IPS-18c (cell line): ENCODE measurements at regions not wholly inside any gene's neighbourhood (a gene's known extent, or its start where the extent isn't known, plus 50 kb on each side); places are given as distances from the start of the nearest gene placed in this dataset.
"Not testable (repeated sequence)": the region's sequence is repeated elsewhere in the genome, so short reads cannot be mapped to it uniquely, and the experiment has no call there.

Experiments
- H3K4me3 ChIP-seq: 2 replicates; pipeline ENCODE4 v1.7.0; 2013; ENCODE audit warnings: low read depth, mild to moderate bottlenecking, low read length, moderate library complexity; ENCODE audit not compliant: insufficient read depth
- H3K9me3 ChIP-seq: one replicate; pipeline ENCODE4 v1.6.1; 2013; ENCODE audit warnings: mild to moderate bottlenecking, low read length, moderate library complexity; ENCODE audit not compliant: control insufficient read depth, insufficient read depth

- Histone ChIP-seq H3K4me3 (no peak overlapping the region), H3K9me3 (peaks cover 4% of the 10 kb centered on the region)
These were observed 230.7 kb upstream of the PRDM1 start for GRCh38 chr6:105855433-105855832.

GRCh38 chr6:105853979-105854378, 232.2 kb upstream of the PRDM1 start:
- H3K4me3 ChIP-seq, H3K9me3 ChIP-seq: not testable (repeated sequence)

- Histone ChIP-seq H3K4me3 (no peak overlapping the region), H3K9me3 (peaks cover 4% of the 10 kb centered on the region)
These were observed 234.5 kb upstream of the PRDM1 start for GRCh38 chr6:105851606-105852005.

GRCh38 chr6:105851113-105851580, 235.0 kb upstream of the PRDM1 start:
- Histone ChIP-seq H3K9me3 (peaks cover 4% of the 10 kb centered on the region), H3K4me3 (no peak overlapping the region)

- Histone ChIP-seq H3K9me3 (peaks cover 4% of the 10 kb centered on the region), H3K4me3 (no peak overlapping the region)
These were observed 235.6 kb upstream of the PRDM1 start for GRCh38 chr6:105850261-105851112.

GRCh38 chr6:105849746-105850145, 236.4 kb upstream of the PRDM1 start:
- H3K9me3 ChIP-seq: no peaks in the 10 kb centered on the region
- no peak overlapping the region; the same call in 1 of the 2 replicates for H3K4me3 ChIP-seq

- no peaks in the 10 kb centered on the region for H3K9me3 ChIP-seq
- no peak overlapping the region for H3K4me3 ChIP-seq
These were observed 238.7 kb upstream of the PRDM1 start for GRCh38 chr6:105847433-105847832.

- no peaks in the 10 kb centered on the region for H3K9me3 ChIP-seq
These were observed 241.8 kb upstream of the PRDM1 start for GRCh38 chr6:105844275-105844883.

GRCh38 chr6:105839266-105839665, 246.9 kb upstream of the PRDM1 start:
- no peak overlapping the region for H3K4me3 ChIP-seq
- no peaks in the 10 kb centered on the region for H3K9me3 ChIP-seq

More at GRCh38 chr6:105844275-105844883, 241.8 kb upstream of the PRDM1 start:
- no peak overlapping the region for H3K4me3 ChIP-seq

GRCh38 chr6:105838171-105838570, 248.0 kb upstream of the PRDM1 start:
- no peak overlapping the region for H3K4me3 ChIP-seq
- H3K9me3 ChIP-seq: no peaks in the 10 kb centered on the region

- Histone ChIP-seq H3K4me3 (no peak overlapping the region), H3K9me3 (no peaks in the 10 kb centered on the region)
These were observed 249.2 kb upstream of the PRDM1 start for GRCh38 chr6:105836889-105837288.

- H3K4me3 ChIP-seq: no peak overlapping the region
These were observed 249.8 kb upstream of the PRDM1 start for GRCh38 chr6:105836379-105836778.

GRCh38 chr6:105835373-105835772, 250.8 kb upstream of the PRDM1 start:
- H3K9me3 ChIP-seq: no peaks in the 10 kb centered on the region
- H3K4me3 ChIP-seq: no peak overlapping the region

More at GRCh38 chr6:105836379-105836778, 249.8 kb upstream of the PRDM1 start:
- H3K9me3 ChIP-seq: no peaks in the 10 kb centered on the region

- H3K9me3 ChIP-seq: no peaks in the 10 kb centered on the region
- no peak overlapping the region for H3K4me3 ChIP-seq
These were observed 251.9 kb upstream of the PRDM1 start for GRCh38 chr6:105833959-105834947.

GRCh38 chr6:105832313-105832761, 253.8 kb upstream of the PRDM1 start:
- Histone ChIP-seq H3K9me3 (no peaks in the 10 kb centered on the region), H3K4me3 (no peak overlapping the region)

- no peak overlapping the region for H3K4me3 ChIP-seq
- no peaks in the 10 kb centered on the region for H3K9me3 ChIP-seq
These were observed 254.6 kb upstream of the PRDM1 start for GRCh38 chr6:105831311-105832097.
